ENCODE measurements at regions not wholly inside any gene's neighbourhood (a gene's known extent, or its start where the extent isn't known, plus 50 kb on each side); places are given as distances from the start of the nearest gene placed in this dataset.

GRCh38 chr21:26655460-26655859 lies 82.4 kb upstream of the CYYR1 start:
- TF ChIP-seq POLR2A (IDR thresholded peaks at IDR 0.05; ENCODE audit: low read depth, low read length), result no peak
- DNase-seq (ENCODE audit: insufficient read length, low spot score), result no peak
- no peak for FAIRE-seq

GRCh38 chr21:26653430-26653829 lies 80.3 kb upstream of the CYYR1 start:
- DNase-seq (ENCODE audit: insufficient read length, low spot score) (no peak), FAIRE-seq (no peak)
- TF ChIP-seq POLR2A (IDR thresholded peaks at IDR 0.05; ENCODE audit: low read depth, low read length), result no peak

GRCh38 chr21:26652854-26653253 lies 79.8 kb upstream of the CYYR1 start:
- DNase-seq (ENCODE audit: insufficient read length, low spot score) (no peak), FAIRE-seq (no peak)
- TF ChIP-seq POLR2A (IDR thresholded peaks at IDR 0.05; ENCODE audit: low read depth, low read length), result no peak

- DNase-seq (ENCODE audit: insufficient read length, low spot score), result no peak
- FAIRE-seq, result no peak
- TF ChIP-seq POLR2A (IDR thresholded peaks at IDR 0.05; ENCODE audit: low read depth, low read length), result no peak
Measured at GRCh38 chr21:26641062-26641461, 68.0 kb upstream of the CYYR1 start.

DNA sequence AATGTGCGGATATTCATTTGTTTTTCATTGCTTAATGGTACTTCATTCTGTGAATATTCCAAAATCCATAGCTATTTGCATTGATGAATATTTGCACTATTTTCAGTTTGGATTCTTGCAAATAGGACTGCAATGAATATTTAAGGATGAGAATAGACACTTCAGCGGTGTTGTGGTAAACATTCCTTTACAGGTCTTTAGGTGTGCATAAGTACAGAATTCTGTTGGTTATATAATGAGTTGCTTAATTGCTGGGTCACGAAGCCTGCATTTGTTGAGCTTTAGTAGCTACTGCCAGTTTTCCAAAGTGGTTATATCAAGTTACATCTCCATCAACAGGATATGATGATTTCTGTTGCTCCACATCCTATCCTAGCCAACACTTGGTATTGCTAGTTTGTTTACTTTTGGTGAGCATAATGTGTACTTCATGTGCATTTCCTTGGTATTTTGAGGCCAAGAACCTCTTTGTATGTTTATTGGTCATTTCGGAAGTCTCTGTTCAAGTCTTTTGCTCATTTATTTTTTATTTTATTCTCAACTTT lies 64.2 kb upstream of the CYYR1 start:
- FAIRE-seq (no peak), DNase-seq (ENCODE audit: insufficient read length, low spot score) (no peak)
- no peak for TF ChIP-seq POLR2A (IDR thresholded peaks at IDR 0.05; ENCODE audit: low read depth, low read length)

GRCh38 chr21:26635681-26636080 lies 62.6 kb upstream of the CYYR1 start:
- FAIRE-seq, result no peak
- no peak for DNase-seq (ENCODE audit: insufficient read length, low spot score)
- no peak for TF ChIP-seq POLR2A (IDR thresholded peaks at IDR 0.05; ENCODE audit: low read depth, low read length)

GRCh38 chr21:26632691-26633090 lies 59.6 kb upstream of the CYYR1 start:
- no peak for TF ChIP-seq POLR2A (IDR thresholded peaks at IDR 0.05; ENCODE audit: low read depth, low read length)
- FAIRE-seq, result no peak

DNA sequence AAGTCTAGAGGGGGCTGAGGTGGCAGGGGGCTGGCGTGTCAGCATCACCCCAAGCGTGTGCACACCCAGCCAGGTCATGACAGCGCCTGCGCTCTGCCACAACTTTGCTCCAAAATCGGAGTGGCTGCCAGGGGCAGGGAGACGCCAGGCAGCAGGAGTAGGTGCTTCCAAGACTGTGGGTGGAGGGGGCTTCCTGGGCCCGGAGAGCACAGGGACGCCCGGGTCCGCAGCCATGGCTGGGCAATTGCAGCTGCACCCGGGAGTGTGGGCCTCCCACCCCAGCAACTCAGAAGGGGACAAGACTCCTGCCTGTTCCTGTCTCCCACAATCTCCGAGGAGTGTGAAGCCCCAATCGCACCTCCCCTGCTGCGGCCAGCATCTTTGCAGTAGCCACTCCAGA lies 53.1 kb upstream of the CYYR1 start:
- DNase-seq (ENCODE audit: insufficient read length, low spot score) (no peak), FAIRE-seq (no peak)

More at GRCh38 chr21:26632691-26633090, 59.6 kb upstream of the CYYR1 start:
- DNase-seq (ENCODE audit: insufficient read length, low spot score), result no peak

GRCh38 chr21:26624983-26625519 lies 52.0 kb upstream of the CYYR1 start:
- FAIRE-seq, result no peak
- no peak for DNase-seq (ENCODE audit: insufficient read length, low spot score)

More for the DNA sequence above, 53.1 kb upstream of the CYYR1 start:
- no peak for TF ChIP-seq POLR2A (IDR thresholded peaks at IDR 0.05; ENCODE audit: low read depth, low read length)

More at GRCh38 chr21:26624983-26625519, 52.0 kb upstream of the CYYR1 start:
- TF ChIP-seq POLR2A (IDR thresholded peaks at IDR 0.05; ENCODE audit: low read depth, low read length), result no peak
